GM18507 (cell line): ENCODE measurements at regions not wholly inside any gene's neighbourhood (a gene's known extent, or its start where the extent isn't known, plus 50 kb on each side); places are given as distances from the start of the nearest gene placed in this dataset.
"Not testable (repeated sequence)": the region's sequence is repeated elsewhere in the genome, so short reads cannot be mapped to it uniquely, and the experiment has no call there.

Experiments
- DNase-seq: peaks from one replicate; pipeline ENCODE4 v3.0.0; 2011; ENCODE audit warnings: low read depth; ENCODE audit not compliant: insufficient read length; ENCODE audit errors: extremely low spot score
- FAIRE-seq: peaks from 2 replicates; lab custom pipeline; 2011; peaks lifted over from hg19 to GRCh38; lab: Jason Lieb, UNC

- DNase-seq, result no peak
- FAIRE-seq, result no peak
Measured at GRCh38 chr4:1573830-1574459, 110.2 kb downstream of the FAM53A start.

DNA sequence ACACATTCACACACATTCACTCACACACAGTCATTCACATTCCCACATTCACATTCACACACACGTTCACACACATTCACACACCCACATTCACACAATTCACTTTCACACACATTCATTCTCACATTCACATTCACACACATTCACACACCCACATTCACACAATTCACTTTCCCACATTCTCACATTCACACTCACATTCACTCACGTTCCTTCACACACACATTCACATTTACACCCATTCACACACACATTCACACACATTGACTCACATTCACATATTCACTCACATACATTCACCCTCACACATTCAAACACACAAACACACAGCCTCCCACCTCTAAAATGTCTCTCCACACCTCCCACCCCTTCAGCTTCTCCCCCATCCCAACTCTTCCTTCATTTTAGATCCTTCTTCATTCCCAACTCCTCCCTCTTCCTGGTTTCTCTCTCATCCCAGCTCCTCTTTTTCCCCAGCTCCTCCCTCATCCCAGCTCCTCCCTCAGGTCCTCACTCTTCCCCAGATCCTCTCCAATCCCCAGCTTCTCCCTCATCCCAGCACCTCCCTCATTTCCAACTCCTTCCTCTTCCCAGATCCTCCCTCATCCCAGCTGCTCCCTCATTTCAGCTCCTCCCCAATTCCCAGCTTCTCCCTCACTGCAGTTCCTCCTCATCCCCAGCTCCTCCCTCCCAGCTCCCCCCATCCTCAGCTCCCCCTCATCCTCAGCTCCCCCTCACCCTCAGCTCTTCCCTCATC, 111.0 kb downstream of the FAM53A start:
- FAIRE-seq, result no peak
- DNase-seq, result no peak

GRCh38 chr4:1572521-1572920, 111.6 kb downstream of the FAM53A start:
- no peak for DNase-seq
- no peak for FAIRE-seq

DNA sequence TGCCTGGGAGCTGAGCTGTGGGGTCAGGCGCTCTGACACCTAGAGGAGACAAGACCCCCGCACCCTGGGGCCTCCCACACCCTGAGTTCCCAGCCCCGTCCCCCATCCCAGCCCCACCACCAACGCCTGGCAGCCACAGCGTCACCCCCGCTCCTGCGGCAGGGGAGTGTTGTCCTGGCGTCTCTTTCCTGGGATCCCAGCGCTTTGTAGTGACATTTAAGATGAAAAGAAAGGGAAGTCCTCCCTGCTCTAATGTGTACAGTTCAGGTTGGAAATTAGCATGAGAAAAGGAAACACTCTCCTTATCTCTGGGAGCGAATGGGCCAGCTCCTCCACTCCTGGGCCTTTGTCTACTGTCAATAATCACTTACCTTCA, 112.1 kb downstream of the FAM53A start:
- DNase-seq (no peak), FAIRE-seq (no peak)

- FAIRE-seq (no peak), DNase-seq (no peak)
Measured at GRCh38 chr4:1571165-1572009, 112.7 kb downstream of the FAM53A start.

GRCh38 chr4:1570291-1571164, 113.6 kb downstream of the FAM53A start:
- DNase-seq (no peak), FAIRE-seq (no peak)

DNA sequence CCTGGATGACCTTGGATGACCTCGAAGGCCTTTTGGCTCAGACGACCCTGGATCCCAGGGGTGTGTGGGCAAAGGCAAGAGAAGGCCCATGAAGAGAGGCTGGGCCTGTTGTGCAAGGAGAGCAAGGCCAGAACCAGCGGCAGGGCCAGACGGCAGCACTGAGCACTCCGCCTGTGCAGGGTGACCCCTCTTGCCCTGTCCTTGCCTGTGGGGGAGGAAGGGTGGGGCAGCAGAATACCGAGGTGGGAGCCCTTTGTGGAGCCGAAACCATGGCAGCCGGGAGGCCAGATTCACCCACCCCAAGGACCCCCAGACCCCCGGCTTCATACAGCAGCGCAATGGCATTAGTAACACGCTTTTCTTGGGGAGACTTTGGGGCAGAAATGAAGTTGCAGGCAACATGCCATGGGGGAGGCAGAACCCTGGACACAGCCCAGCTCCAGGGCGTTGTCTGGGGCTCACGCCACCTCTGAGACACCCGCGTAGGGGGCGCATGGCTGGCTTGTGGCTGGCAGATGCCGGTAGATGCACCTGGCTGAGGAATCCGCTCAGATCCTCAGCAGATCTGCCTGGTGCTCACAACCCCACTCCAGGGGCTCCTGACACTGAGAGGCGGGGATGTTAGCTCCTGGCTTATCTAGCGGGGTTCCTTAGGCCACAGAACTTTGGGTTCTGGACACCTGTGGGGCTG, 114.5 kb downstream of the FAM53A start:
- no peak for FAIRE-seq
- DNase-seq, result no peak

DNA sequence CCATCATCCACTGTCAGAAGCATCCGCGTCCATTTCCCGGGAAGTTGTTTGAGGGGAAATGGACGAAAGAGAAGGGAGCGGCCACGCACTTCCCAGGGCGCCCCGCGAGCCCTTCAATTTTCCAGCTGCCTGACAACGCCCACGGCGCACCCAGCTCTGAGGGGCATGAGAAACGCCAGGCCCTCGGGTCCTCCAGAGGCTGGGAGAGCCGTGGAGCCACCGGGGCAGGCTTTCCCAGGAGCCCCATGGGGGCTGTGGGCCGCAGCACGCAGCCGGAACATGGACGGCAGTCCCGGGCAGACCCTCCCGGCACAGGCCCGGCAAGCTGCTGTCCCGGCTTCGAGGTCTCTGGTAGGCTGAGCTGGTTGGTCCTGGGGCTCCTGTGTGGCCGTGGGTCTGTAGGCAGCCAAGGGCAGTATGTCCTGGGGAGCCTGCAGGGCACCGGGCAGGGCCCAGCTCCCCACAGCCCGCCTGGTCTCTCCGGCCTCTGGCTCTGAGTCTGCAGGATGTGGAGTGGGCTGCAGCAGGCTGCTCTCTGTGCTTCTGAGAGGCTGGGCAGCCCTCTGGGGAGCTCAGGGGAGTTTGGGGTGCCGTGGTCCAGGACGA, 115.2 kb downstream of the FAM53A start:
- FAIRE-seq, result no peak
- DNase-seq, result no peak

DNA sequence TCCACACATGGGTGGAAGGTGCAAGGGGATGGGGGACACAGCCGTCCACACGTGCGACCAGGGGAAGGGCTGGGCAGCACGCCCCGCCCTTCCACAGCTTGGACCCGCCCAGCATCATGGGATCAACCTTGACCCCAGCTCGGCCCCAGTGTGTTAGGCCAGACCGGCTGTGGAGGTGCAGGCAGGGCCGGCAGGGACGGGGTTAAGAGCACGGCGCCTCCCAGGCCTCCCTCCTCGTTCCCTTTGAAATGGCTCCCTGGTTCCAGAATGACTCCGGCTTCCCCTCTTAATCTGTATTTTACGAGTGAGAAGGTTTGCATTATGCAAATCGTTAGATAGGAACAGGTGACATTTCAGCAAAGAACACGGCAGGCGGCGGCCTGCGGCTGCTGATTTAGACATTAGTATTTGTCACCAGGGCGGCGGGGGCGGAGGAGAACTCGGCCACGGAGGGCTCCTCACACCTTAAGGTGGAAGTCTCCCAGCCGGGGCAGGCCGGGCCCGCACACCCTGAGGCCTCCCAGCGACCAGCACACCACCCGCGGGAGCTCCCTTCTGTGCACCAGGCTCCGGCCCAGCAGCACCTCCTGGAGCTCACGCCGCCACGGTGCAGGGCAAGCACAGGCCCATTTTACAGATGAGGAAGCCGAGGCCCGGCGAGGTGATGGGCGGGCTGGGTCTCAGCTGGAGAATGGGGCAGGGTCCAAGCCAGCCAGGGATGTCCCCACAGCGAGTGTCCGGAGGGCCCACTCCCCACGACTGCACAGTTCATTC, 116.1 kb downstream of the FAM53A start:
- FAIRE-seq, result no peak
- DNase-seq, result no peak

DNA sequence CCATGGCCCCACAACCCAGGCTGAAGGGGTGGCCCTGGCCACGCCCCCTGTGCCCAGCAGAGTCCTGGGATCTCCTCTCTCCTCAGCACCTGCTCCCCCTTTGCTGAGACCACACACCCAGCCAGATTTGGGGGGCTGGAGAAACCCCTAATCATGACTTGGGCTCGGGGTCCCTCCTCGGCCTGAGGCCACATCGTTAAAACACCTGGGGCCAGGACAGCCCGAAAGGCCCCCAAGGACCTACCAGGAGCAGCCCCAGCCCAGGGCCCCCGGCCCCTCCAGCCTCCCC, 116.7 kb downstream of the FAM53A start:
- DNase-seq, result no peak

DNA sequence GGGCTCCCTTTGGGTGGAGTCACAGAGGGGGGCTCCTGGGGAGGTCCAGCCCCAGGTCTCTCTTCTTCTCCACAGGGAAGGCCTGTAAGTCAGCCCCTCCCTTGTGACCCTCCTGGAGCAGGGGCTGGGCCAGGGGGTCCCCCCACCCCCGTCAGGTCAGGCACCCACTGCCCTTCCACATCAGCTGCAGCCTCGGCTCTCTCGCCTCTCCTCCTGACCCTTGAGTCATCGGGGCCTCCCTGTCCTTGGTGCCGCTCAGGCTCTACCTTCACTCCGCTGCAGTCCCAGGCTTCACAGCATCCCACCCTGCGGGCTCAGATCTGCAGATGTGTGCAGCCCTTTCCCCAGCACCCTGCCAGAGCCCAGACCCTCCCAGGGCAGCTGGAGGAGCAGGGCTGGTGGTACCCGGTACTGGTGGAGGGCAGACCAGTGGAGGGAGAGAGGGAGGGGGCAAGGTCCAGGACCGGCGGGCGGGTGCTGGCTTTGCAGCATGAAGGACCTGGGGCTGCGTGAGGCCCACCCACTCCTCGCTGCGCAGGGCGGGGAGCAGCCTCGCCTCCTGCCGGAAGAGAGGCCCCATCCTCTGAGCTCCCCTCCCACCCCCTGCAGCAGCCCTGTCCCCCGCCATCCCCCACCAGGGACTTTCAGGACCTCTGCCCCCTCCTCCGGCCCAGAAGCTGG, 117.1 kb downstream of the FAM53A start:
- no peak for DNase-seq
- no peak for FAIRE-seq

More for the DNA sequence above, 116.7 kb downstream of the FAM53A start:
- FAIRE-seq, result no peak

DNA sequence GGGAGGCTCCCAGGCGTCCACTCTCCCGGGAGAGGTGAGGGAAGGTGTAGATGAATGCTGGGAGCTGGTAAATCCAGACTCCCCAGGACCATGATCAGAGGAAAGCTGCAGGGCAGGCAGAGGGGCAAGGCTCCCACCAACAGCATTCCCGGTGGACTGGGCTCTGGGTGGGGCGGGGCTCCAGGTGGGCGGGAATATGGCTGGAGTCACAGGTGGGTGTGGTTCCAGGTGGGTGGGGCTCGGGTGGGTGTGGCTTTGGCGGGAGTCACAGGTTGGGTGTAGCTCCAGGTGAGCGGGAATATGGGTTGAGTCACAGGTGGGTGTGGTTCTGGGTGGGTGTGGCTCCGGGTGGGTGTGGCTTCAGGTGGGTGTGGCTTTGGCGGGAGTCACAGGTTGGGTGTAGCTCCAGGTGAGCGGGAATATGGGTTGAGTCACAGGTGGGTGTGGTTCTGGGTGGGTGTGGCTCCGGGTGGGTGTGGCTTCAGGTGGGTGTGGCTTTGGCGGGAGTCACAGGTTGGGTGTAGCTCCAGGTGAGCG, 117.7 kb downstream of the FAM53A start:
- not testable (repeated sequence) for DNase-seq

GRCh38 chr4:1565598-1566295, 118.4 kb downstream of the FAM53A start:
- DNase-seq (no peak), FAIRE-seq (no peak)

More for the DNA sequence above, 117.7 kb downstream of the FAM53A start:
- FAIRE-seq, result peak; percentile 5

DNA sequence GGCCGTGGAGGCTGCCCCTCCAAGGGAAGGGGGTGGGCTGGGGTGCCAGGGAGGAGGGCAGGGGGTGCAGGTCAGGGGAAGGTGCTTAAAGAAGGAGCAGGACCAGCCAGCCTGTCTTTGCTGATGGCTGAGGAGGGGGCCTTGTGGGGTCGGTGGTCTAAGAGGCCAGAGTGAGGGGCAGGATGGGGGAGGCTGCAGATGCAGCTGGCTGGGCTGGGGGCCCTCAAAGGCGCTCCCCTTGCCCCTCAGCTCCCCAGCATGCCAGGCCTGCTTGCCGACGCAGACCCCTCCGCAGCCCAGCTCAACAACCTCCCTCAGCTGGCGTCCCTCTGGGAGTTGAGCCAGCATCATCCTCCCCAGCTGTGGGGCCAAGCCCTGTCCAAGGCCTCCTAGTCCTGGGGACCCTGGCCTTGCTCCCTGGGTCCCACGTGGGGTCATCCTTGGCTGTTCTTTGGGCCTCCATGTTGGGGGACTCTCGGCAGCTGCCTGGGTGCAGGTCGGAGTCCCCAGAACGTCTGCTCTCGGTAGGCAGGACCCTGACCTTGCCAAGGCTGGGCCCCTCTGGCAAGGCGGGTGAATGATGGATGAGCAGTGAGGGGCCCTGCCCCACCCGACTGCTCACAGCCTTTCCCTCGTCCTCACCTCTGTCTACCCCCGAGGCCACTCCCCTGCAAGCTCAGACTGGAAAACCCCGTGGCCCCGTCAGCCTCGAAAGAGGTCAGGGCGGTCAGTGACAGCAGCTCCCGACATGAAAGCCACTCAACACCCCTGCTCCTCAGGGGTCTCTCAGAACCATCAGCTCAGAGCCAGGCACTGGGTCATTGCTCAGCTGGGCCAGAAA, 119.4 kb downstream of the FAM53A start:
- no peak for FAIRE-seq
- DNase-seq, result no peak

GRCh38 chr4:1563768-1564485, 120.2 kb downstream of the FAM53A start:
- DNase-seq, result no peak
- no peak for FAIRE-seq
